ENCODE measurements at regions not wholly inside any gene's neighbourhood (a gene's known extent, or its start where the extent isn't known, plus 50 kb on each side); places are given as distances from the start of the nearest gene placed in this dataset.

- Histone ChIP-seq H3K36me3 (ENCODE audit: control insufficient read depth, insufficient read depth, low read length) (no peaks in the 10 kb centered on the region), H3K9ac (ENCODE audit: low read length) (no peak overlapping the region)
These were observed 194.3 kb downstream of the NR2F2 start for GRCh38 chr15:96524676-96525417.

GRCh38 chr15:96535148-96535547 is 204.6 kb downstream of the NR2F2 start:
- no peak overlapping the region for H3K9ac ChIP-seq (ENCODE audit: low read length)
- H3K36me3 ChIP-seq (ENCODE audit: control insufficient read depth, insufficient read depth, low read length), result no peaks in the 10 kb centered on the region
- H3K27me3 ChIP-seq (ENCODE audit: control insufficient read depth, insufficient read depth, low read length), result no peaks in the 10 kb centered on the region
- H3K4me1 ChIP-seq (ENCODE audit: control insufficient read depth, insufficient read depth, low read length), result no peaks in the 10 kb centered on the region
- no peak overlapping the region for H3K4me3 ChIP-seq (ENCODE audit: low read depth, low read length)
- no peaks in the 10 kb centered on the region for H3K9me3 ChIP-seq (ENCODE audit: control insufficient read depth, insufficient read depth, low read depth, low read length)
- no peak overlapping the region for H3K27ac ChIP-seq (ENCODE audit: low read depth, low read length)

More at GRCh38 chr15:96524676-96525417, 194.3 kb downstream of the NR2F2 start:
- no peaks in the 10 kb centered on the region for H3K9me3 ChIP-seq (ENCODE audit: control insufficient read depth, insufficient read depth, low read depth, low read length)
- no peak overlapping the region for H3K27ac ChIP-seq (ENCODE audit: low read depth, low read length)
- no peaks in the 10 kb centered on the region for H3K27me3 ChIP-seq (ENCODE audit: control insufficient read depth, insufficient read depth, low read length)
- H3K4me3 ChIP-seq (ENCODE audit: low read depth, low read length), result no peak overlapping the region
- H3K4me1 ChIP-seq (ENCODE audit: control insufficient read depth, insufficient read depth, low read length), result no peaks in the 10 kb centered on the region

GRCh38 chr15:96538491-96538890 is 208.0 kb downstream of the NR2F2 start:
- Histone ChIP-seq H3K9me3 (ENCODE audit: control insufficient read depth, insufficient read depth, low read depth, low read length) (no peaks in the 10 kb centered on the region), H3K4me1 (ENCODE audit: control insufficient read depth, insufficient read depth, low read length) (no peaks in the 10 kb centered on the region), H3K9ac (ENCODE audit: low read length) (no peak overlapping the region), H3K36me3 (ENCODE audit: control insufficient read depth, insufficient read depth, low read length) (no peaks in the 10 kb centered on the region), H3K4me3 (ENCODE audit: low read depth, low read length) (no peak overlapping the region), H3K27me3 (ENCODE audit: control insufficient read depth, insufficient read depth, low read length) (no peaks in the 10 kb centered on the region), H3K27ac (ENCODE audit: low read depth, low read length) (no peak overlapping the region)

GRCh38 chr15:96540283-96540682 is 209.8 kb downstream of the NR2F2 start:
- Histone ChIP-seq H3K9me3 (ENCODE audit: control insufficient read depth, insufficient read depth, low read depth, low read length) (no peaks in the 10 kb centered on the region), H3K4me1 (ENCODE audit: control insufficient read depth, insufficient read depth, low read length) (no peaks in the 10 kb centered on the region), H3K27me3 (ENCODE audit: control insufficient read depth, insufficient read depth, low read length) (no peaks in the 10 kb centered on the region), H3K9ac (ENCODE audit: low read length) (no peak overlapping the region), H3K4me3 (ENCODE audit: low read depth, low read length) (no peak overlapping the region), H3K36me3 (ENCODE audit: control insufficient read depth, insufficient read depth, low read length) (no peaks in the 10 kb centered on the region), H3K27ac (ENCODE audit: low read depth, low read length) (no peak overlapping the region)

- Histone ChIP-seq H3K27ac (ENCODE audit: low read depth, low read length) (no peak overlapping the region), H3K36me3 (ENCODE audit: control insufficient read depth, insufficient read depth, low read length) (no peaks in the 10 kb centered on the region), H3K9ac (ENCODE audit: low read length) (no peak overlapping the region), H3K4me3 (ENCODE audit: low read depth, low read length) (no peak overlapping the region), H3K4me1 (ENCODE audit: control insufficient read depth, insufficient read depth, low read length) (no peaks in the 10 kb centered on the region), H3K27me3 (ENCODE audit: control insufficient read depth, insufficient read depth, low read length) (no peaks in the 10 kb centered on the region), H3K9me3 (ENCODE audit: control insufficient read depth, insufficient read depth, low read depth, low read length) (no peaks in the 10 kb centered on the region)
These were observed 211.8 kb downstream of the NR2F2 start for GRCh38 chr15:96542130-96542770.

- Histone ChIP-seq H3K4me3 (ENCODE audit: low read depth, low read length) (no peak overlapping the region), H3K9ac (ENCODE audit: low read length) (no peak overlapping the region), H3K27me3 (ENCODE audit: control insufficient read depth, insufficient read depth, low read length) (no peaks in the 10 kb centered on the region), H3K9me3 (ENCODE audit: control insufficient read depth, insufficient read depth, low read depth, low read length) (no peaks in the 10 kb centered on the region), H3K27ac (ENCODE audit: low read depth, low read length) (no peak overlapping the region), H3K4me1 (ENCODE audit: control insufficient read depth, insufficient read depth, low read length) (no peaks in the 10 kb centered on the region), H3K36me3 (ENCODE audit: control insufficient read depth, insufficient read depth, low read length) (no peaks in the 10 kb centered on the region)
These were observed 213.8 kb downstream of the NR2F2 start for GRCh38 chr15:96544162-96544756.

GRCh38 chr15:96549136-96549535 is 218.6 kb downstream of the NR2F2 start:
- no peaks in the 10 kb centered on the region for H3K4me1 ChIP-seq (ENCODE audit: control insufficient read depth, insufficient read depth, low read length)
- H3K9ac ChIP-seq (ENCODE audit: low read length), result no peak overlapping the region
- H3K9me3 ChIP-seq (ENCODE audit: control insufficient read depth, insufficient read depth, low read depth, low read length), result no peaks in the 10 kb centered on the region
- no peaks in the 10 kb centered on the region for H3K27me3 ChIP-seq (ENCODE audit: control insufficient read depth, insufficient read depth, low read length)
- no peak overlapping the region for H3K4me3 ChIP-seq (ENCODE audit: low read depth, low read length)
- no peak overlapping the region for H3K27ac ChIP-seq (ENCODE audit: low read depth, low read length)
- no peaks in the 10 kb centered on the region for H3K36me3 ChIP-seq (ENCODE audit: control insufficient read depth, insufficient read depth, low read length)

- Histone ChIP-seq H3K9ac (ENCODE audit: low read length) (no peak overlapping the region), H3K36me3 (ENCODE audit: control insufficient read depth, insufficient read depth, low read length) (no peaks in the 10 kb centered on the region), H3K4me3 (ENCODE audit: low read depth, low read length) (no peak overlapping the region), H3K27ac (ENCODE audit: low read depth, low read length) (no peak overlapping the region), H3K9me3 (ENCODE audit: control insufficient read depth, insufficient read depth, low read depth, low read length) (no peaks in the 10 kb centered on the region), H3K4me1 (ENCODE audit: control insufficient read depth, insufficient read depth, low read length) (no peaks in the 10 kb centered on the region), H3K27me3 (ENCODE audit: control insufficient read depth, insufficient read depth, low read length) (0 out of 2 replicates have a peak, but pooled peaks cover 4% of the 10 kb centered on the region)
These were observed 220.7 kb downstream of the NR2F2 start for GRCh38 chr15:96551196-96551595.

- no peaks in the 10 kb centered on the region for H3K4me1 ChIP-seq (ENCODE audit: control insufficient read depth, insufficient read depth, low read length)
- no peaks in the 10 kb centered on the region for H3K9me3 ChIP-seq (ENCODE audit: control insufficient read depth, insufficient read depth, low read depth, low read length)
- H3K4me3 ChIP-seq (ENCODE audit: low read depth, low read length), result no peak overlapping the region
- H3K27me3 ChIP-seq (ENCODE audit: control insufficient read depth, insufficient read depth, low read length), result 0 out of 2 replicates have a peak, but pooled peaks cover 4% of the 10 kb centered on the region
- no peaks in the 10 kb centered on the region for H3K36me3 ChIP-seq (ENCODE audit: control insufficient read depth, insufficient read depth, low read length)
- no peak overlapping the region for H3K27ac ChIP-seq (ENCODE audit: low read depth, low read length)
- H3K9ac ChIP-seq (ENCODE audit: low read length), result no peak overlapping the region
These were observed 221.2 kb downstream of the NR2F2 start for GRCh38 chr15:96551722-96552121.

- H3K4me3 ChIP-seq (ENCODE audit: low read depth, low read length), result no peak overlapping the region
- H3K9me3 ChIP-seq (ENCODE audit: control insufficient read depth, insufficient read depth, low read depth, low read length), result no peaks in the 10 kb centered on the region
- H3K36me3 ChIP-seq (ENCODE audit: control insufficient read depth, insufficient read depth, low read length), result no peaks in the 10 kb centered on the region
- H3K4me1 ChIP-seq (ENCODE audit: control insufficient read depth, insufficient read depth, low read length), result no peaks in the 10 kb centered on the region
- no peak overlapping the region for H3K27ac ChIP-seq (ENCODE audit: low read depth, low read length)
- 0 out of 2 replicates have a peak, but pooled peaks cover 4% of the 10 kb centered on the region for H3K27me3 ChIP-seq (ENCODE audit: control insufficient read depth, insufficient read depth, low read length)
- H3K9ac ChIP-seq (ENCODE audit: low read length), result no peak overlapping the region
These were observed 222.5 kb downstream of the NR2F2 start for GRCh38 chr15:96553006-96553405.

GRCh38 chr15:96553451-96553850 is 223.0 kb downstream of the NR2F2 start:
- Histone ChIP-seq H3K27me3 (ENCODE audit: control insufficient read depth, insufficient read depth, low read length) (0 out of 2 replicates have a peak, but pooled peaks cover 4% of the 10 kb centered on the region), H3K9me3 (ENCODE audit: control insufficient read depth, insufficient read depth, low read depth, low read length) (no peaks in the 10 kb centered on the region), H3K4me3 (ENCODE audit: low read depth, low read length) (no peak overlapping the region), H3K9ac (ENCODE audit: low read length) (no peak overlapping the region), H3K27ac (ENCODE audit: low read depth, low read length) (no peak overlapping the region), H3K36me3 (ENCODE audit: control insufficient read depth, insufficient read depth, low read length) (no peaks in the 10 kb centered on the region), H3K4me1 (ENCODE audit: control insufficient read depth, insufficient read depth, low read length) (no peaks in the 10 kb centered on the region)
